ENCODE measurements at regions not wholly inside any gene's neighbourhood (a gene's known extent, or its start where the extent isn't known, plus 50 kb on each side); places are given as distances from the start of the nearest gene placed in this dataset.
A peak's percentile ranks its signal among the peaks of the same experiment; 100 is the strongest.

DNA sequence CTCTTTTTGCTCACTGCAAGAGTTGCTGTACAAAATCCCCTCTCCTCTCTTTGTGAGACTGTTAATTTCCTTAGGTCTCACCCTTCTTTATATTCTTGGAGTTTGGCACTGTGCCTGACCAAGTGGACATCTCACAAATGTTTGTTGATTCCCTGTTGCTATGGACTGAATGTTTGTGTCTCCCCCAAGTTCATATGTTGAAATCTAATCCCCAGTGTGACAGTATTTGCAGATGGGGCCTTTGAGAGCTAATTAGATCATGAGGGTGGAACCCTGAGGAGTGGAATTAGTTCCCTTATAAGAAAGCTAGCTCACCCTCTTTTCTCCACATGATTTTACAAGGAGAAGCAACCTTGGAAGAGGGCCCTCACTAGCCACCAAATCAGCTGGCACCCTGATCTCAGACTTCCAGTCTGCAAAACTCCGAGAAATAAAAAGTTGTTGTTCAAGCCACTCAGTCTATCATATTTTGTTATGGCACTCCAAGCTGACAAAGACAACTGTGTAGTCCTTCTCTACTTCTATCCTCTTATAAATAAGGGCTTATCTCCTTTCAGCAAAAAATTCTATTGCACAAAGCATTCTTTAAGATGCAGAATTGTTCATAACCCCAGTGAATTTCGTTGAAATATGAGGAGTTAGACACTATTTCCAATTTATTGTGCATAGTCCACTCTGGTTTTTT, 65.5 kb upstream of the NPHP3 start:
- ATAC-seq (peak in 1 of 4 donors; percentile 30), DNase-seq (no peak)
- no peaks in the 10 kb centered on the region for H3K27me3 ChIP-seq
- TF ChIP-seq POLR2A (IDR thresholded peaks at IDR 0.05): no peak
- TF ChIP-seq, protein P1, sequence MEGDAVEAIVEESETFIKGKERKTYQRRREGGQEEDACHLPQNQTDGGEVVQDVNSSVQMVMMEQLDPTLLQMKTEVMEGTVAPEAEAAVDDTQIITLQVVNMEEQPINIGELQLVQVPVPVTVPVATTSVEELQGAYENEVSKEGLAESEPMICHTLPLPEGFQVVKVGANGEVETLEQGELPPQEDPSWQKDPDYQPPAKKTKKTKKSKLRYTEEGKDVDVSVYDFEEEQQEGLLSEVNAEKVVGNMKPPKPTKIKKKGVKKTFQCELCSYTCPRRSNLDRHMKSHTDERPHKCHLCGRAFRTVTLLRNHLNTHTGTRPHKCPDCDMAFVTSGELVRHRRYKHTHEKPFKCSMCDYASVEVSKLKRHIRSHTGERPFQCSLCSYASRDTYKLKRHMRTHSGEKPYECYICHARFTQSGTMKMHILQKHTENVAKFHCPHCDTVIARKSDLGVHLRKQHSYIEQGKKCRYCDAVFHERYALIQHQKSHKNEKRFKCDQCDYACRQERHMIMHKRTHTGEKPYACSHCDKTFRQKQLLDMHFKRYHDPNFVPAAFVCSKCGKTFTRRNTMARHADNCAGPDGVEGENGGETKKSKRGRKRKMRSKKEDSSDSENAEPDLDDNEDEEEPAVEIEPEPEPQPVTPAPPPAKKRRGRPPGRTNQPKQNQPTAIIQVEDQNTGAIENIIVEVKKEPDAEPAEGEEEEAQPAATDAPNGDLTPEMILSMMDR (IDR thresholded peaks at IDR 0.05): no peak
- no peaks in the 10 kb centered on the region for H3K4me1 ChIP-seq
- no peaks in the 10 kb centered on the region for H3K9me3 ChIP-seq
- no peaks in the 10 kb centered on the region for H3K36me3 ChIP-seq
- WGBS (ENCODE audit: insufficient coverage, low coverage, low lambda C conversion rate, missing lambda C conversion rate): 40% methylated on average over 2 of the region's 2 CpGs
- H3K4me3 ChIP-seq: no peak overlapping the region
- no peak overlapping the region for H3K27ac ChIP-seq
- intact Hi-C loops (cut with DNase I): no loop called here

DNA sequence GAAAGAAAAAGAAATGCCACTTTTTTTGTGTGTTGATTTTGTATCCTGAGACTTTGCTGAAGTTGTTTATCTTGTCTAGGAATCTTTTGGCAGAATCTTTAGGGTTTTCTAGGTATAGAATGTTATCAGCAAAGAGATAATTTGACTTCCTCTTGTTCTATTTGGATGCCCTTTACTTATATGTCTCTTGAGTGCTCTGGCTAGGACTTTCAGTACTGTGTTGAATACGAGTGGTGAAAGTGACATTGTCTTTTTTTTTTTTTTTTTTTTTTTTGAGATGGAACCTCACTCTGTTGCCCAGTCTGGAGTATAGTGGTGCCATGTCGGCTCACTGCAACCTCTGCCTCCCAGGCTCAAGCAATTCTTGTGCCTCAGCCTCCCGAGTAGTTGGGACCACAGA, 64.7 kb upstream of the NPHP3 start:
- intact Hi-C loops (cut with DNase I): no loop called here
- TF ChIP-seq, protein P1 (IDR thresholded peaks at IDR 0.05): no peak
- 67% methylated on average over 3 of the region's 3 CpGs for WGBS (ENCODE audit: insufficient coverage, low coverage, low lambda C conversion rate, missing lambda C conversion rate)
- no peaks in the 10 kb centered on the region for H3K9me3 ChIP-seq
- H3K4me1 ChIP-seq: no peaks in the 10 kb centered on the region
- H3K36me3 ChIP-seq: no peaks in the 10 kb centered on the region
- H3K27me3 ChIP-seq: no peaks in the 10 kb centered on the region
- DNase-seq: no peak
- no peak overlapping the region for H3K27ac ChIP-seq
- H3K4me3 ChIP-seq: no peak overlapping the region
- no peak for ATAC-seq

DNA sequence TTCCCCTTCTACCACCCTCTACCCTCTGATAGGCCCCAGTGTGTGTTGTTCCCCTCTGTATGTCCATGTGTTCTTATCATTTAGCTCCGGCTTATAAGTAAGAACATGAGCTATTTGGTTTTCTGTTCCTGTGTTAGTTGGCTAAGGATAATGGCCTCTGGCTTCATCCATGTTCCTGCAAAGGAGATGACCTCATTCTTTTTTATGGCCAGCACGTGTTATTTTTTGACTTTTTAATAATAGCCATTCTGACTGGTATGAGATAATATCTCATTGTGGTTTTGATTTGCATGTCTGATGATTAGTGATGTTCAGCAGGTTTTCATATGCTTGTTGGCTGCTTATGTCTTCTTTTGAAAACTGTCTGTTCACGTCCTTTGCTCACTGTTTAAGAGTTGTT, 63.1 kb upstream of the NPHP3 start:
- no peak for ATAC-seq
- no peaks in the 10 kb centered on the region for H3K4me1 ChIP-seq
- no peaks in the 10 kb centered on the region for H3K9me3 ChIP-seq
- no peak overlapping the region for H3K27ac ChIP-seq
- no peaks in the 10 kb centered on the region for H3K36me3 ChIP-seq
- DNase-seq: no peak
- H3K4me3 ChIP-seq: no peak overlapping the region
- intact Hi-C loops (cut with DNase I): no loop called here
- H3K27me3 ChIP-seq: no peaks in the 10 kb centered on the region
- 58% methylated on average over 3 of the region's 3 CpGs for WGBS (ENCODE audit: insufficient coverage, low coverage, low lambda C conversion rate, missing lambda C conversion rate)
- TF ChIP-seq POLR2A (IDR thresholded peaks at IDR 0.05): no peak
- TF ChIP-seq, protein P1 (IDR thresholded peaks at IDR 0.05): no peak

DNA sequence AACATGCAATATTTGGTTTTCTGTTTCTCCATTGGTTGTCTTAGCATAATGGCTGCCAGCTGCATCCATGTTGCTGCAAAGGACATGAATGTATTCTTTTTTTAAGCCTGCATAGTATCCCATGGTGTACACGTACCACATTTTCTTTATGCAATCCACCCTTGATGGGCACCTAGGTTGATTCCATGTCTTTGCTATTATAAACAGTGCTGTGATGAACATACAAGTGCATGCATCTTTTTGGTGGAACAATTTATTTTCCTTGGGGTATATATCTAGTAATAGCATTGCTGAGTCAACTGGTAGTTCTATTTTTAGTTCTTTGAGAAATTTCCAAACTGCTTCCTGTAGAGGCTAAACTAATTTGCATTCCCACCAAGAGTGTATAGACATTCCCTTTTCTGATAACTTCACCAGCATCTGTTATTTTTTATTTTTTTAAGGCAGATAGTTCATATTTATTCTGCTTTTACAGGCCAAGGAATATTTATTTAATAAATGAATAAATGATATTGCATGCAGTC, 62.4 kb upstream of the NPHP3 start:
- no peak for ATAC-seq
- WGBS (ENCODE audit: insufficient coverage, low coverage, low lambda C conversion rate, missing lambda C conversion rate): 62% methylated on average over 1 of the region's 1 CpG

More for the DNA sequence above, 62.4 kb upstream of the NPHP3 start:
- no peak overlapping the region for H3K4me3 ChIP-seq
- no peak for DNase-seq
- no peak overlapping the region for H3K27ac ChIP-seq
- no peaks in the 10 kb centered on the region for H3K4me1 ChIP-seq
- H3K36me3 ChIP-seq: no peaks in the 10 kb centered on the region
- intact Hi-C loops (cut with DNase I): no loop called here
- H3K9me3 ChIP-seq: no peaks in the 10 kb centered on the region
- TF ChIP-seq, protein P1 (IDR thresholded peaks at IDR 0.05): no peak
- no peak for TF ChIP-seq POLR2A (IDR thresholded peaks at IDR 0.05)
- H3K27me3 ChIP-seq: no peaks in the 10 kb centered on the region

Data from right lobe of liver (tissue), 6 donors.